NCI-H187 treated with DMSO at 0.1 percent for 48 hours (cell line): ENCODE measurements at regions not wholly inside any gene's neighbourhood (a gene's known extent, or its start where the extent isn't known, plus 50 kb on each side); places are given as distances from the start of the nearest gene placed in this dataset.
"Not testable (repeated sequence)": the region's sequence is repeated elsewhere in the genome, so short reads cannot be mapped to it uniquely, and the experiment has no call there.

ENCODE experiments used
- DNase-seq: peaks from one replicate; lab custom pipeline; 2025; lab: John Stamatoyannopoulos, UW

DNA sequence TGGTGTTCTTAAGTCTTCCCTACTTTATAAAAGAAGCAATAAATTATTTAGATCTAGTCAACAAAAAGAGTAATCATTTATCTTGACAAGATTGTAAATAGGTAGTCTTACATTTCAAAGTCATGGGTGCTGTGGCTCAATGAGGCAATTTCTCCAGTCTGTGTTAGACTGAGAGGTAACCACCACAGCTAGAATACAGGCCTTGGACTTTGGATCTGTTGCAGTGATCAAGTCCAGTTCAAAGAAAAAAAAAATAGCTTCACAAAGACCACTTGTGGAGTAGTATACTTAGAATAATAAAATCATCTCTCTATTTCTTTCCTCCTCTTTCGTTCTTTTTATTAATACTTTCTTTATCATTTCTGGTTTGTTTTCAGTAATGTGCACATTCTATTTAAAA is 93.1 kb upstream of the FSIP2 start:
- DNase-seq = no peak

DNA sequence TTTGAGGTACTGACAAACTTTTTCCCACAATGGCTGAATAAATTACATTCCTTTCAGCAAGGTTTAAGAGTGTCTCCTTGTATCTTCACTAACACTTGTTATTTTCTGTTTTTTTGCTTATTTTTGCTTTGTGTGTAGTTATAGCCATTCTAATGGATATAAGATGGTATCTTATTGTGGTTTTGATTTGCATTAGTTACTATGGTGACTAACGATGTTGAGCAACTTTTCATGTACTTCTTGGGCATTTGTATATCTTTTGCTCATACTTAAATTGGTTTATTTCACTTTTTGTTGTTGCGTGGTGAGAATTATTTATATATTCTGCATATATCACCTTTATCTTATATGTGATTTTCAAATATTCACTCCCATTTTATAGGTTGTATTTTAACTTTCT is 79.9 kb upstream of the FSIP2 start:
- DNase-seq = no peak

DNA sequence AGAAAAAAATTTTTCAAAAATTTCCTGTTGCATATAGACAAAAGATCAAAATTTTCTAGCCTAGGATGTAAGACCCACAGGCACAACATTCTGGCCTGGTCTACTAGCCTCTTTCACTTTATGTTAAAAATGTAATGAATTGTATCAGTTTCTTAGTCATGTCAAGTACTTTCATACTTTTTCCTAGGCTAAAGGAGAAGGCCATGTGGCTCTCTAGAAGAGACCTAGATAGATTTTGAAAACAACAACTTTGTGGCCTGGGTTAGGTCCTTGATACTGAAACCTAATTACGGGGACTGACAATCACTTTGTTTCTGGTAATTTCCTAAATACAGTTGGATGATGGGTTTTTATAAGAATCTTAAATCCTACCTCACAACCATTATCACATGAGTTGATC is 74.8 kb upstream of the FSIP2 start:
- DNase-seq = no peak

DNA sequence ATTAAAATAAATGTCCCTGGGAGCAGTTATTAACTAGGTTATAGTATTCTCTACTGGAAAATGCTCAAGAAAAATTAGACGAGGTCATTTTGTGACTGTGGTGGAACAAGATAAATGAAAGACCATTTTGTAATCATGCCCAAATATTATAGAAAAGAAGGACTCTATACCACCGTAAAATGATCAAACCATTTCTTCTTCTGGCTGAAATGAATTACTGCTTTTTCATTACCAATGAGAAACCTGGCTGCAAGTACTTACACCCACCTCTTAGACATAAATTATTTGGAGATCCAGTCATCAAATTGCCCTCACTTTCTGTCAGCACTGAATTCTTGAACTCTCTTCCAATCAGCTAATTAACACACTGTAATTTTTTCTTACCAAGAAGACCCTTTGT is 74.2 kb upstream of the FSIP2 start:
- no peak for DNase-seq

DNA sequence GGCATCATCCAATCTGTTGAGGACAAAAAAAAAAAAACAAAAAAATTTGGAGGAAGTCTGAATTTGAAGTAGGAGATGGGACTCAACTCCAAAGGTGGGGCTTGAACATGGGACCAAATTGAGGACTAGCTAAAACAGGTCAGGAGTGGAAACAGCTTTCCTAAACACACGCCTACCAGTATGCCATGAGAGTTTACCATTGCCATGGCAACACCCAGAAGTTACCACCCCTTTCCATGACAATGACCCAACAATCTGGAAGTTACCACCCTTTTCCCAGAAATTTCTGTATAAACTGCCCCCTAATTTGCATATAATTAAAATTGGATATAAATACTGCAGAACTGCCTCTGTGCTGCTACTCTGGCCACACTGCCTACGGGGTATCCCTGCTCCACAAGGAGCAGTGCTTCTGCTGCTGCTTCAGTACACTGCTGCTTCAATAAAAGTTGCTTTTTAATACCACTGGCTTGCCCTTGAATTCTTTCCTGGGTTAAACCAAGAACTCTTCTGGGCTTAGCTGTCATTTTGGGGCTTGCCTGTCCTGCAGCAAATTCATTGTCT is 73.3 kb upstream of the FSIP2 start:
- no peak for DNase-seq

DNA sequence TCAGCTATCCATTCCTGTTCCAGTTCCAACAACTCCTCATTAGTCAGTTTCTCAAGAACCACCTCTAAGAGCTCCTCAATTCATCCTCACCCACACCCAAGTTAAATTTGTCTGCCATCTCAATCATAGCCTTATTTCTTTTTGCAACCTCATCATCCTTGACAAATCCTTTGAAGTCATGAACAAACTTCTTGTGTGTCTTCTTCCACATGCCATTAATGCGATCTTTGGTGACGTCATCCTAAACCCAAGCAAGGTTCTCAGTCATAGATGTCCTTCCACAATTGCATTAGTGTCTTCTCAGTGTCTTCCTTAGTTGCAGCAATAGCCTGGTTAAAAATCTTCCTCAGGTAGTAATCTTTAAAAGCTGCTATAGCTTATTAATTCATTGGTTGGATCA is 71.2 kb upstream of the FSIP2 start:
- DNase-seq = no peak

DNA sequence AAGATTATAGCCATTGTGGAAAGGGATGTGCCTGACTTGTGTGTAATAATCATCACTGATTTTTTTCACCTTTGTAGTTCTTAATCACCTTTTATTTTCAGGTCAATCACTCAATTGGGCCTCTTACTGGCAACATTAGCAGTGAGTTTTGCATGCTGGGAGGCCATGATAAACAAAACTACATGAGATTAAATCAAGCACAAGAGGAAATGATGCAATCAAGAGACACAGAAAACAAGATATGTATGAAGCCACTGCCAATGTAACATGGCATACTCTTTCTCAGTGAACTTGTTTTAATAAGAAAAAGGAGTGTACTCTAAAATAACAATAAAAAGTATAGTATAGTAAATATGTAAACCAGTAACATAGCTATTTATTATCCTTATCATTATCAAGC is 69.9 kb upstream of the FSIP2 start:
- DNase-seq = no peak

DNA sequence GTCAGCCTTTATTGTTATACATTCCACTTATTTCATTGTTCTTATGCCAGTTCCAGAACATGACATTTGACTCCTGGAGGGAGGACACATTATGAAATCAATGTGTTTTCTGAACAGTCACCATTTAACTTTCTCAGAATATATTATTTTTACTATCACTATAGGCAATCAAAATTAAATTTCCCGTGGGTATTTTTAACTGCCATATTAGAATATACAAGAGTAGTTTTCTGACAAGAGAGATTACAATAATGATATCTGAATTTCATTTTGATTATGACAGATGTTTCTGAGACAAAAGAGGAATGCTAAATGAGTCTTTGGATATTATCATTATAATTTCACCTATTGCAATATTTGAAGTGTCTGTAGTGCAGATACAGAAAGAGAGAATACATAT is 64.4 kb upstream of the FSIP2 start:
- no peak for DNase-seq

DNA sequence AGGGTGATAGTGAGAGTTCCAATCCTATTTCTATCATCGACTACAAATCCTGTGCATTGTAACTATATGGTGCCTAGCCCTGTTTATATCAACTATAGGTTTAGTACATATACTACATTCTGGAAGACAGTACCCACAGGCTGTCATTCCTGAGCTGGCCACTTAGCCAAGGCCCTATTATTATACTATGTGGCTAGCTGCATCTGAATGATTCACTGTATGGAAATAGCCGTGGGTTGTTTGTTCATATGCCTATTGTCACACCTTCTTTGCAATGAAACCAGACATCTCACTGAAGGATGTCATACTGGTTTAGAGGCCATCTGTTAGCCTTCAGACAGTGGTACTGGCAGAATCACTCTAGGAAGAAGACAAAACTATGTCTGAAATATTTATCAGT is 62.3 kb upstream of the FSIP2 start:
- DNase-seq = no peak

DNA sequence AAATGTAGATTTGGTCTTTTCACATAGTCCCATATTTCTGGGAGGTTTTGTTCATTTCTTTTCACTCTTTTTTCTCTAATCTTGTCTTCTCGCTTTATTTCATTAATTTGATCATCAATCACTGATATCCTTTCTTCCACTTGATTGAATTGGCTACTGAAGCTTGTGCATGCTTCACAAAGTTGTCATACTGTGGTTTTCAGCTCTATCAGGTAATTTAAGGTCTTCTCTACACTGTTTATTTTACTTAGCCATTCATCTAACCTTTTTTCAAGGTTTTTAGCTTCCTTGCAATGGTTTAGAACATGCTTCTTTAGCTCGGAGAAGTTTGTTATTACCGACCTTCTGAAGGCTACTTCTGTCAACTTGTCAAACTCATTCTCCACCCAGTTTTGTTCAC is 51.6 kb upstream of the FSIP2 start:
- DNase-seq = not testable (repeated sequence)

DNA sequence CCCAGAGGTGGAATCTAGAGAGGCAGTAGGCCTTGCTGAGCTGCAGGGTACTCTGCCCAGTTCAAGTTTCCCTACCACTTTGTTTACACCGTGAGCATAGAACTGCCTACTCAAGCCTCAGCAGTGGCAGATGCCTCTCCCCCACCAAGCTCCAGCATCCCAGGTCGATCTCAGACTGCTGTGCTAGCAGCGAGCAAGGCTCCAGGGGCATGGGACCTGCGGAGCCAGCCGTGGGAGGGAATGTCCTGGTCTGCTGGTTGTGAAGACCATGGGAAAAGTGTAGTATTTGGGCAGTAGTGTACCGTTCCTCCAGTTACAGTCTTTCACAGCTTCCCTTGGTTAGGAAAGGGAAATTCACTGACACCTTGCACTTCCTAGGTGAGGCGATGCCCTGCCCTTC is 50.6 kb upstream of the FSIP2 start:
- DNase-seq = no peak
